GM19025 (cell line): ENCODE measurements at regions not wholly inside any gene's neighbourhood (a gene's known extent, or its start where the extent isn't known, plus 50 kb on each side); places are given as distances from the start of the nearest gene placed in this dataset.
"Not testable (repeated sequence)": the region's sequence is repeated elsewhere in the genome, so short reads cannot be mapped to it uniquely, and the experiment has no call there.

Source experiments
- ATAC-seq: cut with Tn5 transposase; IDR thresholded peaks from one replicate; pipeline ENCODE4 v1.9.1; 2021; ENCODE audit warnings: mild to moderate bottlenecking, low read depth, moderate library complexity; ENCODE audit not compliant: unreplicated experiment

- no peak for ATAC-seq
These were observed 160.2 kb downstream of the SH2D4B start for GRCh38 chr10:80697926-80698325.

- peak; percentile 80 for ATAC-seq
These were observed 161.9 kb downstream of the SH2D4B start for GRCh38 chr10:80699602-80700039.

- no peak for ATAC-seq
These were observed 162.6 kb downstream of the SH2D4B start for GRCh38 chr10:80700252-80700651.

- ATAC-seq: no peak
These were observed 163.2 kb downstream of the SH2D4B start for GRCh38 chr10:80700760-80701444.

GRCh38 chr10:80701706-80702105 lies 164.0 kb downstream of the SH2D4B start:
- no peak for ATAC-seq

- no peak for ATAC-seq
These were observed 164.4 kb downstream of the SH2D4B start for GRCh38 chr10:80702143-80702542.

- ATAC-seq: no peak
These were observed 168.2 kb downstream of the SH2D4B start for GRCh38 chr10:80705899-80706298.

GRCh38 chr10:80708185-80708584 lies 170.5 kb downstream of the SH2D4B start:
- ATAC-seq: no peak

- ATAC-seq: no peak
These were observed 171.1 kb downstream of the SH2D4B start for GRCh38 chr10:80708808-80709207.

- ATAC-seq: no peak
These were observed 172.2 kb downstream of the SH2D4B start for GRCh38 chr10:80709866-80710265.

GRCh38 chr10:80713398-80713928 lies 175.8 kb downstream of the SH2D4B start:
- no peak for ATAC-seq

- ATAC-seq: no peak
These were observed 176.9 kb downstream of the SH2D4B start for GRCh38 chr10:80714566-80714965.

GRCh38 chr10:80718024-80718423 lies 180.3 kb downstream of the SH2D4B start:
- no peak for ATAC-seq

- no peak for ATAC-seq
These were observed 182.2 kb downstream of the SH2D4B start for GRCh38 chr10:80719935-80720334.

- ATAC-seq: no peak
These were observed 182.8 kb downstream of the SH2D4B start for GRCh38 chr10:80720549-80720948.

- ATAC-seq: not testable (repeated sequence)
These were observed 190.7 kb downstream of the SH2D4B start for GRCh38 chr10:80728354-80728753.

- ATAC-seq: no peak
These were observed 192.2 kb downstream of the SH2D4B start for GRCh38 chr10:80729896-80730295.

GRCh38 chr10:80730522-80730921 lies 192.8 kb downstream of the SH2D4B start:
- ATAC-seq: no peak

- ATAC-seq: no peak
These were observed 196.9 kb downstream of the SH2D4B start for GRCh38 chr10:80734589-80734988.

GRCh38 chr10:80737209-80737608 lies 199.5 kb downstream of the SH2D4B start:
- ATAC-seq: no peak

GRCh38 chr10:80739328-80739727 lies 201.6 kb downstream of the SH2D4B start:
- ATAC-seq: no peak

- ATAC-seq: no peak
These were observed 202.4 kb downstream of the SH2D4B start for GRCh38 chr10:80739963-80740715.
